ENCODE measurements at regions not wholly inside any gene's neighbourhood (a gene's known extent, or its start where the extent isn't known, plus 50 kb on each side); places are given as distances from the start of the nearest gene placed in this dataset.

DNA sequence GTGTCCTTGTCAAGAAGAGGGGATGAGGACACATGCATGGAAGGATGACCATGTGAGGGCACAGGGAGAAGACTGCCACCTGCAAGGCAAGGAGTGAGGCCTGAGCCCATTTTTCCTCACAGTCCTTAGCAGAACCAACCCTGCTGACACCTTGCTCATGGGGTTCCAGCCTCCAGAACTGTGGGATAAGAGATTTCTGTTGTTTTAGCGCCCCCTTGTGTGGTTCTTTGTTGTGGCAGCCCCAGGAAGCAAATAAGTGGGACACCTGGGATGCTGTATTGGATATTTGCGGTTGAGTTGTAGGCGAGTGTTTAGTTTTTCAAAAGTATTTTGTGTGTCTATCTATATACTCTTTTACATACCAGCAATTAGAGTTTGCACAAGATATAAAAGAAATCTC lies 206.4 kb downstream of the NXNL2 start:
- Histone ChIP-seq H2AFZ (ENCODE audit: low read length) (no peak overlapping the region), H3K56ac (ENCODE audit: insufficient read length, low read depth, low read length) (no peak overlapping the region), H3T11ph (ENCODE audit: low read length) (no peak overlapping the region), H3K23ac (ENCODE audit: insufficient read length, low read depth, low read length) (no peak overlapping the region), H3K18ac (ENCODE audit: insufficient read length, low read depth, low read length) (no peak overlapping the region), H3K23me2 (ENCODE audit: insufficient read length, low read depth, low read length, poor library complexity, severe bottlenecking) (no peaks in the 10 kb centered on the region), H2BK5ac (ENCODE audit: insufficient read length, low read length) (no peak overlapping the region), H2BK120ac (ENCODE audit: low read depth, low read length, poor library complexity, severe bottlenecking) (no peak overlapping the region), H3K14ac (ENCODE audit: insufficient read depth, low read length) (no peak overlapping the region), H4K5ac (ENCODE audit: insufficient read length, low read depth, low read length) (no peak overlapping the region), H2BK20ac (ENCODE audit: low read depth, low read length, poor library complexity, severe bottlenecking) (no peak overlapping the region), H4K8ac (replicated peaks; ENCODE audit: insufficient read length, low read depth, low read length) (no peak overlapping the region), H4K91ac (ENCODE audit: insufficient read length, low read depth, low read length) (no peak overlapping the region), H2BK12ac (ENCODE audit: insufficient read length, low read depth, low read length) (no peak overlapping the region), H3K9me3 (ENCODE audit: control insufficient read depth, low read depth, low read length) (peaks cover 8% of the 10 kb centered on the region), H4K20me1 (ENCODE audit: control insufficient read depth, insufficient read depth, insufficient read length) (no peaks in the 10 kb centered on the region), H3K27ac (ENCODE audit: insufficient read length, low read depth, low read length) (no peak overlapping the region), H3K27me3 (ENCODE audit: insufficient read depth, low read length) (no peaks in the 10 kb centered on the region), H3K4ac (ENCODE audit: low read depth, low read length) (no peak overlapping the region), H3K9ac (ENCODE audit: extremely low read depth, insufficient read length, low read length) (no peak overlapping the region), H2BK15ac (ENCODE audit: low read depth, low read length) (no peak overlapping the region), H3K4me1 (ENCODE audit: insufficient read depth, low read length) (peaks cover 2% of the 10 kb centered on the region; the same call in 1 of the 2 replicates), H2AK5ac (ENCODE audit: insufficient read length, low read length) (no peak overlapping the region), H3K4me2 (ENCODE audit: insufficient read depth, insufficient read length, low read length) (no peak overlapping the region), H3K79me2 (ENCODE audit: insufficient read depth, low read length) (no peaks in the 10 kb centered on the region), H3K79me1 (ENCODE audit: insufficient read depth, low read depth, low read length, poor library complexity, severe bottlenecking) (no peaks in the 10 kb centered on the region)
- H3K27ac Mint-ChIP-seq, result no peak overlapping the region
- DNase-seq, result no peak
- WGBS (ENCODE audit: extremely low coverage, insufficient read length, low lambda C conversion rate), result no CpG with 5 or more reads among the region's 3 CpGs
- H3K36me3 Mint-ChIP-seq (ENCODE audit: insufficient read depth in 1 of 3, low read depth in 3 of 3), result peaks cover 6 to 13% (median 7%) of the 10 kb centered on the region in 3 experiments
- H3K4me3 Mint-ChIP-seq, result no peak overlapping the region
- TF ChIP-seq, protein P1, sequence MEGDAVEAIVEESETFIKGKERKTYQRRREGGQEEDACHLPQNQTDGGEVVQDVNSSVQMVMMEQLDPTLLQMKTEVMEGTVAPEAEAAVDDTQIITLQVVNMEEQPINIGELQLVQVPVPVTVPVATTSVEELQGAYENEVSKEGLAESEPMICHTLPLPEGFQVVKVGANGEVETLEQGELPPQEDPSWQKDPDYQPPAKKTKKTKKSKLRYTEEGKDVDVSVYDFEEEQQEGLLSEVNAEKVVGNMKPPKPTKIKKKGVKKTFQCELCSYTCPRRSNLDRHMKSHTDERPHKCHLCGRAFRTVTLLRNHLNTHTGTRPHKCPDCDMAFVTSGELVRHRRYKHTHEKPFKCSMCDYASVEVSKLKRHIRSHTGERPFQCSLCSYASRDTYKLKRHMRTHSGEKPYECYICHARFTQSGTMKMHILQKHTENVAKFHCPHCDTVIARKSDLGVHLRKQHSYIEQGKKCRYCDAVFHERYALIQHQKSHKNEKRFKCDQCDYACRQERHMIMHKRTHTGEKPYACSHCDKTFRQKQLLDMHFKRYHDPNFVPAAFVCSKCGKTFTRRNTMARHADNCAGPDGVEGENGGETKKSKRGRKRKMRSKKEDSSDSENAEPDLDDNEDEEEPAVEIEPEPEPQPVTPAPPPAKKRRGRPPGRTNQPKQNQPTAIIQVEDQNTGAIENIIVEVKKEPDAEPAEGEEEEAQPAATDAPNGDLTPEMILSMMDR (conservative IDR thresholded peaks at IDR 0.05), result peak; percentile 76
- peaks cover 13 to 22% of the 10 kb centered on the region in 2 experiments for H3K4me1 Mint-ChIP-seq
- H3K27me3 Mint-ChIP-seq (ENCODE audit: low read depth), result no peaks in the 10 kb centered on the region; the same call in 1 of the 2 replicates
- H3K9me3 Mint-ChIP-seq, result peaks cover 14% of the 10 kb centered on the region in 2 experiments

Data from H9 (cell line).